ENCODE measurements at regions not wholly inside any gene's neighbourhood (a gene's known extent, or its start where the extent isn't known, plus 50 kb on each side); places are given as distances from the start of the nearest gene placed in this dataset.

DNA sequence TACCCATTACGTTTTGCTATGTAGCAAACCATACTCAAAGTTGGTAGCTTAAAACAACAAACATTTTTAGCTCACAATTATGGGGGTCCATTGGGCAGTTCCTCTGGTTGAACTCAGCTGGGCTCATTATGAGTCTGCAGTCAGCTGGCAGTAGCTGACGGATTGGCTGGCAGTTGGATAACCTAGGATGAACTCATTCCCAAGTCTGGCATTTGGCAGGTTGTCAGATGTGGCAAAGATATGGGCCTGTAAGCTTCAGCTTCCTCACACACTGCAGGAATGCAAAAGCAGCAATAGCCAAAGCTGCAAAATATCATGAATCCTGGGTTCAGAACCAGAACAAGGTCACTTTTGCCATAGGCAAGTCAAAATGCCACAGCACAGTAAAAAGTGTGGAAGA lies 412.2 kb upstream of the SORCS1 start:
- TF ChIP-seq, protein P1, sequence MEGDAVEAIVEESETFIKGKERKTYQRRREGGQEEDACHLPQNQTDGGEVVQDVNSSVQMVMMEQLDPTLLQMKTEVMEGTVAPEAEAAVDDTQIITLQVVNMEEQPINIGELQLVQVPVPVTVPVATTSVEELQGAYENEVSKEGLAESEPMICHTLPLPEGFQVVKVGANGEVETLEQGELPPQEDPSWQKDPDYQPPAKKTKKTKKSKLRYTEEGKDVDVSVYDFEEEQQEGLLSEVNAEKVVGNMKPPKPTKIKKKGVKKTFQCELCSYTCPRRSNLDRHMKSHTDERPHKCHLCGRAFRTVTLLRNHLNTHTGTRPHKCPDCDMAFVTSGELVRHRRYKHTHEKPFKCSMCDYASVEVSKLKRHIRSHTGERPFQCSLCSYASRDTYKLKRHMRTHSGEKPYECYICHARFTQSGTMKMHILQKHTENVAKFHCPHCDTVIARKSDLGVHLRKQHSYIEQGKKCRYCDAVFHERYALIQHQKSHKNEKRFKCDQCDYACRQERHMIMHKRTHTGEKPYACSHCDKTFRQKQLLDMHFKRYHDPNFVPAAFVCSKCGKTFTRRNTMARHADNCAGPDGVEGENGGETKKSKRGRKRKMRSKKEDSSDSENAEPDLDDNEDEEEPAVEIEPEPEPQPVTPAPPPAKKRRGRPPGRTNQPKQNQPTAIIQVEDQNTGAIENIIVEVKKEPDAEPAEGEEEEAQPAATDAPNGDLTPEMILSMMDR (IDR thresholded peaks at IDR 0.05), result no peak
- TF ChIP-seq POLR2AphosphoS5 (IDR thresholded peaks at IDR 0.05) (no peak), POLR2A (IDR thresholded peaks at IDR 0.05) (no peak)

Measured in upper lobe of left lung (tissue), 4 donors.